ENCODE measurements at regions not wholly inside any gene's neighbourhood (a gene's known extent, or its start where the extent isn't known, plus 50 kb on each side); places are given as distances from the start of the nearest gene placed in this dataset.
"Not testable (repeated sequence)": the region's sequence is repeated elsewhere in the genome, so short reads cannot be mapped to it uniquely, and the experiment has no call there.

GRCh38 chr2:35585972-35586371, 769.6 kb upstream of the CRIM1 start:
- TF ChIP-seq CTCF (conservative IDR thresholded peaks at IDR 0.05; ENCODE audit: low read depth, low read length) = no peak
- no peak for DNase-seq (ENCODE audit: low read depth)
- no peak overlapping the region for H3K4me3 ChIP-seq (ENCODE audit: low read depth, low read length)

GRCh38 chr2:35582637-35583036, 772.9 kb upstream of the CRIM1 start:
- TF ChIP-seq CTCF (conservative IDR thresholded peaks at IDR 0.05; ENCODE audit: low read depth, low read length) = no peak
- no peak for DNase-seq (ENCODE audit: low read depth)
- no peak overlapping the region for H3K4me3 ChIP-seq (ENCODE audit: low read depth, low read length)

- no peak for TF ChIP-seq CTCF (conservative IDR thresholded peaks at IDR 0.05; ENCODE audit: low read depth, low read length)
- DNase-seq (ENCODE audit: low read depth) = no peak
- H3K4me3 ChIP-seq (ENCODE audit: low read depth, low read length) = no peak overlapping the region
Observed at GRCh38 chr2:35580956-35581355, 774.6 kb upstream of the CRIM1 start.

- H3K4me3 ChIP-seq (ENCODE audit: low read depth, low read length); DNase-seq (ENCODE audit: low read depth): not testable (repeated sequence)
Observed at GRCh38 chr2:35568574-35568973, 787.0 kb upstream of the CRIM1 start.

- DNase-seq (ENCODE audit: low read depth) = no peak
- H3K4me3 ChIP-seq (ENCODE audit: low read depth, low read length) = no peak overlapping the region
- no peak for TF ChIP-seq CTCF (conservative IDR thresholded peaks at IDR 0.05; ENCODE audit: low read depth, low read length)
Observed at GRCh38 chr2:35562488-35562887, 793.1 kb upstream of the CRIM1 start.

- TF ChIP-seq CTCF (conservative IDR thresholded peaks at IDR 0.05; ENCODE audit: low read depth, low read length) = no peak
- DNase-seq (ENCODE audit: low read depth) = no peak
- H3K4me3 ChIP-seq (ENCODE audit: low read depth, low read length) = no peak overlapping the region
Observed at GRCh38 chr2:35548171-35548570, 807.4 kb upstream of the CRIM1 start.

- no peak for DNase-seq (ENCODE audit: low read depth)
- TF ChIP-seq CTCF (conservative IDR thresholded peaks at IDR 0.05; ENCODE audit: low read depth, low read length) = no peak
- no peak overlapping the region for H3K4me3 ChIP-seq (ENCODE audit: low read depth, low read length)
Observed at GRCh38 chr2:35545301-35545700, 810.3 kb upstream of the CRIM1 start.

GRCh38 chr2:35538796-35539195, 816.8 kb upstream of the CRIM1 start:
- no peak overlapping the region for H3K4me3 ChIP-seq (ENCODE audit: low read depth, low read length)
- DNase-seq (ENCODE audit: low read depth) = no peak

More at GRCh38 chr2:35538796-35539195, 816.8 kb upstream of the CRIM1 start:
- TF ChIP-seq CTCF (conservative IDR thresholded peaks at IDR 0.05; ENCODE audit: low read depth, low read length) = no peak
